Mesenchymal stem cell (in vitro differentiated cells and primary cell): ENCODE measurements at regions not wholly inside any gene's neighbourhood (a gene's known extent, or its start where the extent isn't known, plus 50 kb on each side); places are given as distances from the start of the nearest gene placed in this dataset.

Experiments used
- DNase-seq: peaks from one replicate; pipeline ENCODE4 v3.0.0-alpha.2; 2013
- H2AFZ ChIP-seq: one replicate; pipeline ENCODE4 v1.6.1; 2013; ENCODE audit warnings: low read depth, mild to moderate bottlenecking, control low read depth, inconsistent platforms, low read length, moderate library complexity
- H2AK5ac ChIP-seq: 2 replicates; pipeline ENCODE4 v1.6.1; 2013; ENCODE audit warnings: low read length, moderate library complexity, mild to moderate bottlenecking, inconsistent platforms; ENCODE audit not compliant: severe bottlenecking
- H2BK120ac ChIP-seq: one replicate; pipeline ENCODE4 v1.6.1; 2013; ENCODE audit warnings: low read depth, mild to moderate bottlenecking, inconsistent platforms, low read length, moderate library complexity
- H2BK12ac ChIP-seq, 2 experiments: one replicate each; pipeline ENCODE4 v1.6.1; 2013; ENCODE audit warnings: inconsistent platforms in 2 of 2, low read length in 2 of 2, mild to moderate bottlenecking in 2 of 2, moderate library complexity in 2 of 2, control low read depth in 1 of 2
- H2BK15ac ChIP-seq: one replicate; pipeline ENCODE4 v1.6.1; 2013; ENCODE audit warnings: mild to moderate bottlenecking, low read depth, inconsistent platforms; ENCODE audit not compliant: poor library complexity, severe bottlenecking
- H2BK5ac ChIP-seq: 2 replicates; pipeline ENCODE4 v1.6.1; 2013; ENCODE audit warnings: low read depth, mild to moderate bottlenecking, low read length, control low read depth, inconsistent platforms; ENCODE audit not compliant: poor library complexity, severe bottlenecking
- H3K14ac ChIP-seq, 2 experiments: one replicate each; pipeline ENCODE4 v1.6.1; 2013; ENCODE audit warnings: inconsistent platforms in 2 of 2, low read length in 2 of 2, control low read depth in 1 of 2, mild to moderate bottlenecking in 1 of 2, moderate library complexity in 1 of 2
- H3K18ac ChIP-seq, 2 experiments: one replicate each; pipeline ENCODE4 v1.6.1; 2013; ENCODE audit warnings: inconsistent platforms in 2 of 2, low read length in 2 of 2, control low read depth in 1 of 2, low read depth in 1 of 2, mild to moderate bottlenecking in 1 of 2
- H3K23ac ChIP-seq, 2 experiments: one replicate each; pipeline ENCODE4 v1.6.1; 2013; ENCODE audit warnings: inconsistent platforms in 2 of 2, low read length in 2 of 2, mild to moderate bottlenecking in 2 of 2, moderate library complexity in 2 of 2, control low read depth in 1 of 2
- H3K27ac ChIP-seq: 2 replicates; pipeline ENCODE4 v1.5.1; 2013; ENCODE audit warnings: mild to moderate bottlenecking, moderate library complexity, low read length, control low read depth, inconsistent platforms; ENCODE audit not compliant: poor library complexity, severe bottlenecking
- H3K27me3 ChIP-seq, 2 experiments: 2 replicates each; pipeline versions ENCODE4 v1.6.1 to v1.7.0; 2013; ENCODE audit warnings: low read length in 2 of 2, mild to moderate bottlenecking in 2 of 2, moderate library complexity in 2 of 2, control low read depth in 1 of 2, inconsistent platforms in 1 of 2; ENCODE audit not compliant: control insufficient read depth in 1 of 2, insufficient read depth in 1 of 2
- H3K36me3 ChIP-seq, 2 experiments: 2 replicates each; pipeline versions ENCODE4 v1.6.1 to v1.7.0; 2013; ENCODE audit warnings: low read length in 2 of 2, control low read depth in 1 of 2, inconsistent platforms in 1 of 2, low read depth in 1 of 2, mild to moderate bottlenecking in 1 of 2; ENCODE audit not compliant: insufficient read depth in 2 of 2, control insufficient read depth in 1 of 2
- H3K4ac ChIP-seq, 2 experiments: one replicate each; pipeline ENCODE4 v1.6.1; 2013; ENCODE audit warnings: inconsistent platforms in 2 of 2, low read length in 2 of 2, mild to moderate bottlenecking in 2 of 2, moderate library complexity in 2 of 2, control low read depth in 1 of 2, low read depth in 1 of 2
- H3K4me1 ChIP-seq: 2 replicates; pipeline ENCODE4 v1.6.1; 2013; ENCODE audit warnings: low read depth, low read length, control low read depth; ENCODE audit not compliant: control insufficient read depth, insufficient read depth
- H3K4me2 ChIP-seq: 2 replicates; pipeline ENCODE4 v1.6.1; 2013; ENCODE audit warnings: low read length, mild to moderate bottlenecking, inconsistent platforms; ENCODE audit not compliant: poor library complexity, severe bottlenecking
- H3K4me3 ChIP-seq, 2 experiments: 2 replicates each; pipeline versions ENCODE4 v1.5.1 to v1.7.0; 2013; ENCODE audit warnings: low read length in 2 of 2, mild to moderate bottlenecking in 2 of 2, control low read depth in 1 of 2, low read depth in 1 of 2; ENCODE audit not compliant: insufficient read depth in 1 of 2
- H3K79me1 ChIP-seq: replicated peaks from 2 replicates; pipeline ENCODE4 v1.6.1; 2013; ENCODE audit warnings: mild to moderate bottlenecking, control low read depth, low read length, inconsistent platforms; ENCODE audit not compliant: poor library complexity, severe bottlenecking
- H3K9ac ChIP-seq: 2 replicates; pipeline ENCODE4 v1.7.0; 2013; ENCODE audit warnings: mild to moderate bottlenecking, low read length, moderate library complexity
- H3K9me3 ChIP-seq: 2 replicates; pipeline ENCODE4 v1.7.0; 2013; ENCODE audit warnings: mild to moderate bottlenecking, low read length; ENCODE audit not compliant: control insufficient read depth
- H4K8ac ChIP-seq: one replicate; pipeline ENCODE4 v1.6.1; 2013; ENCODE audit warnings: inconsistent platforms, mild to moderate bottlenecking, low read length, moderate library complexity
- H4K91ac ChIP-seq: one replicate; pipeline ENCODE4 v1.6.1; 2013; ENCODE audit warnings: mild to moderate bottlenecking, low read length, inconsistent platforms
- WGBS: methylation state at CpG from one replicate; pipeline ENCODE4 v1.1.7; 2013; ENCODE audit warnings: mixed read lengths; 5-methylcytosine and 5-hydroxymethylcytosine counted together

- H3K9ac ChIP-seq = no peak overlapping the region
- H2BK5ac ChIP-seq = no peak overlapping the region
- no peaks in the 10 kb centered on the region for H3K36me3 ChIP-seq
- H2AK5ac ChIP-seq = no peak overlapping the region
- no peak overlapping the region for H3K27ac ChIP-seq
- no peak overlapping the region for H3K4ac ChIP-seq
- WGBS = 81% methylated on average over 3 of the region's 4 CpGs
- H3K18ac ChIP-seq = no peak overlapping the region
- no peaks in the 10 kb centered on the region for H3K79me1 ChIP-seq
- no peak overlapping the region for H3K4me2 ChIP-seq
- H4K91ac ChIP-seq = no peak overlapping the region
- H2BK12ac ChIP-seq = no peak overlapping the region
- no peaks in the 10 kb centered on the region for H3K4me1 ChIP-seq
- H2BK120ac ChIP-seq = no peak overlapping the region
- H3K23ac ChIP-seq = no peak overlapping the region
- H2AFZ ChIP-seq = no peak overlapping the region
- H3K4me3 ChIP-seq = no peak overlapping the region
- no peak overlapping the region for H3K14ac ChIP-seq
- no peak overlapping the region for H2BK15ac ChIP-seq
- H4K8ac ChIP-seq = no peak overlapping the region
- DNase-seq = no peak
- no peaks in the 10 kb centered on the region for H3K9me3 ChIP-seq
- H3K27me3 ChIP-seq = no peaks in the 10 kb centered on the region
Measured at GRCh38 chr3:105933871-105934270, 65.1 kb upstream of the CBLB start.

GRCh38 chr3:105938101-105938500 lies 69.3 kb upstream of the CBLB start:
- no peak overlapping the region for H2AFZ ChIP-seq
- WGBS = 29% methylated on average over 2 of the region's 3 CpGs
- H3K27ac ChIP-seq = no peak overlapping the region
- no peak overlapping the region for H3K23ac ChIP-seq
- H2BK12ac ChIP-seq = no peak overlapping the region
- H4K8ac ChIP-seq = no peak overlapping the region
- peak overlapping the region in 1 of 2 experiments; percentile 1 for H3K4me3 ChIP-seq
- H3K79me1 ChIP-seq = no peaks in the 10 kb centered on the region
- no peak overlapping the region for H4K91ac ChIP-seq
- no peak overlapping the region for H2BK120ac ChIP-seq
- H2BK5ac ChIP-seq = no peak overlapping the region
- no peaks in the 10 kb centered on the region for H3K27me3 ChIP-seq
- peak overlapping the region; percentile 54 for H3K9ac ChIP-seq
- H3K4me1 ChIP-seq = no peaks in the 10 kb centered on the region
- H3K9me3 ChIP-seq = no peaks in the 10 kb centered on the region
- no peaks in the 10 kb centered on the region for H3K36me3 ChIP-seq
- H2AK5ac ChIP-seq = no peak overlapping the region
- no peak overlapping the region for H3K4ac ChIP-seq
- H3K14ac ChIP-seq = no peak overlapping the region
- no peak overlapping the region for H3K18ac ChIP-seq
- no peak overlapping the region for H3K4me2 ChIP-seq
- no peak overlapping the region for H2BK15ac ChIP-seq
- peak; percentile 38 for DNase-seq

GRCh38 chr3:105938806-105939205 lies 70.0 kb upstream of the CBLB start:
- Histone ChIP-seq H3K9me3 (no peaks in the 10 kb centered on the region), H2BK5ac (no peak overlapping the region)
- DNase-seq = no peak

GRCh38 chr3:105944276-105944675 lies 75.5 kb upstream of the CBLB start:
- Histone ChIP-seq H3K4me2 (no peak overlapping the region), H3K9me3 (no peaks in the 10 kb centered on the region), H3K4ac (no peak overlapping the region), H2BK12ac (no peak overlapping the region), H3K18ac (no peak overlapping the region), H4K91ac (no peak overlapping the region), H3K27me3 (no peaks in the 10 kb centered on the region), H3K14ac (no peak overlapping the region), H3K4me3 (no peak overlapping the region), H4K8ac (no peak overlapping the region), H3K23ac (no peak overlapping the region), H3K36me3 (no peaks in the 10 kb centered on the region), H3K4me1 (no peaks in the 10 kb centered on the region), H2BK120ac (no peak overlapping the region), H2BK5ac (no peak overlapping the region), H2AK5ac (no peak overlapping the region), H2BK15ac (no peak overlapping the region), H3K79me1 (no peaks in the 10 kb centered on the region), H3K27ac (no peak overlapping the region), H3K9ac (peak overlapping the region; percentile 12), H2AFZ (no peak overlapping the region)
- no peak for DNase-seq

More at GRCh38 chr3:105938806-105939205, 70.0 kb upstream of the CBLB start:
- Histone ChIP-seq H3K9ac (peak overlapping the region; percentile 54), H3K36me3 (no peaks in the 10 kb centered on the region), H4K8ac (no peak overlapping the region), H3K27ac (no peak overlapping the region), H3K4me2 (no peak overlapping the region), H3K4me3 (no peak overlapping the region), H3K79me1 (no peaks in the 10 kb centered on the region), H4K91ac (no peak overlapping the region), H2AK5ac (no peak overlapping the region), H2BK12ac (no peak overlapping the region), H3K4ac (no peak overlapping the region), H3K4me1 (no peaks in the 10 kb centered on the region), H2BK120ac (no peak overlapping the region), H3K27me3 (no peaks in the 10 kb centered on the region), H2BK15ac (no peak overlapping the region), H3K23ac (no peak overlapping the region), H2AFZ (no peak overlapping the region), H3K14ac (no peak overlapping the region), H3K18ac (no peak overlapping the region)
- 90% methylated on average over 2 of the region's 2 CpGs for WGBS
